ENCODE measurements at regions not wholly inside any gene's neighbourhood (a gene's known extent, or its start where the extent isn't known, plus 50 kb on each side); places are given as distances from the start of the nearest gene placed in this dataset.

DNA sequence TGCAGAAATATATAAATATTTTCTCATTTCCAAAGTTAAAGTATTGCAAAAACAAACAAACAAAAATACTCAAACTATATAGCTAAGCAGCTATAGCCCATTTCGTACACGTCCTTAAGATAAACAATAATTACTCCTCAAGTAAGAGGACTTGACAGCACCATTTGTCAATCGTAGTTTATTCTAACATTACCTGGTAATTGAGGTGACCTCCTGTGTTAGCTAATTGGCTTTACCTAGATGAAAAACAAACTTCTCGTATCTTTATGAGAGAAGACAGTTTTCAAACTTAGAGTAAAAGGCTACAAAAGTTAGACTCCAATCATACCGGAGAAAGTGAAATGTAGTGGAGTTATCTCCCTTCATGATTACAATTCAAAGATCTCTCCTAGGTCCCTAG is 1876.1 kb upstream of the PCDH20 start:
- TF ChIP-seq EZH2phosphoT487 (IDR thresholded peaks at IDR 0.05; ENCODE audit: borderline replicate concordance) (no peak), JUND (IDR thresholded peaks at IDR 0.05) (no peak), FOSL1 (IDR thresholded peaks at IDR 0.05; ENCODE audit: low read depth) (no peak), SIN3A (IDR thresholded peaks at IDR 0.05; ENCODE audit: low read depth) (no peak), ELF1 (IDR thresholded peaks at IDR 0.05; ENCODE audit: borderline replicate concordance, low read depth) (no peak), SP1 (IDR thresholded peaks at IDR 0.05; ENCODE audit: low read depth) (no peak)
- TF ChIP-seq, protein P1, sequence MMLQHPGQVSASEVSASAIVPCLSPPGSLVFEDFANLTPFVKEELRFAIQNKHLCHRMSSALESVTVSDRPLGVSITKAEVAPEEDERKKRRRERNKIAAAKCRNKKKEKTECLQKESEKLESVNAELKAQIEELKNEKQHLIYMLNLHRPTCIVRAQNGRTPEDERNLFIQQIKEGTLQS (IDR thresholded peaks at IDR 0.05) = no peak
- Histone ChIP-seq H3K4me3 (replicated peaks in 1 of 2; ENCODE audit: low read depth in 1 of 2, low read length in 2 of 2) (no peak overlapping the region), H3K36me3 (ENCODE audit: control insufficient read depth in 1 of 2, insufficient read depth in 2 of 2, low read length in 2 of 2) (no peaks in the 10 kb centered on the region), H3K4me2 (ENCODE audit: low read length) (no peak overlapping the region), H3K27ac (ENCODE audit: low read depth, low read length) (no peak overlapping the region), H2AFZ (ENCODE audit: low read depth, low read length, poor library complexity, severe bottlenecking) (no peak overlapping the region), H3K4me1 (ENCODE audit: control insufficient read depth in 1 of 2, insufficient read depth in 2 of 2, low read length in 2 of 2) (no peaks in the 10 kb centered on the region), H3K9me3 (ENCODE audit: control insufficient read depth in 1 of 2, insufficient read depth in 1 of 2, low read depth in 1 of 2, low read length in 2 of 2) (no peaks in the 10 kb centered on the region), H3K9me2 (ENCODE audit: insufficient read depth) (no peaks in the 10 kb centered on the region), H3K79me2 (ENCODE audit: insufficient read depth, low read length) (no peaks in the 10 kb centered on the region), H4K20me1 (ENCODE audit: insufficient read depth) (no peaks in the 10 kb centered on the region), H3K9ac (ENCODE audit: low read length) (no peak overlapping the region), H3K27me3 (ENCODE audit: insufficient read depth, low read length) (no peaks in the 10 kb centered on the region)
- ChIA-PET RAD21 (ENCODE audit: low non-redundant PET in 1 of 2, low total read pairs in 2 of 2, uncharacterized antibody in 2 of 2, unreplicated experiment in 2 of 2) (no interaction called here), POLR2A (no interaction called here), CTCF (no interaction called here)
- BruUV-seq (replicated peaks) = no TSS peak
- DNase-seq (ENCODE audit: low read depth, low spot score) (no peak), ATAC-seq (no peak)
- intact Hi-C loops (cut with micrococcal nuclease) = no loop called here

DNA sequence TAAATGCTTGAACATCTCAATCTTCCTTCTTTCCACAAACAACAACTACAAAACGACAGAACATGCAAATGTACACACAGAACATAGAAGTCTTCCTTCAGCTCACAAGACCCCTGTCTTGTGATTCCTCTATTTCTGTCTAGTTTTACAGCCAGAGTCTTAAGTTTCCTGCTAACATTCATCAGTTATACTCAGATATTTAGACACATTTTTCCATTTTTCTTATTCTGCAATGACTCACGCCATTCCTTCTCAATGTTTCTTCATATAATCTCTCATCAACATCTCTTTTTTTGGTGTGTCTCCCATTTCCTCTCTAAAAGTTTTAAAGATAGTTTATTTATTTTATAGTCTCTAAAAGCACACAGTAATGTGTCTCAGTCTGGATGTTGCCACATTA is 1872.9 kb upstream of the PCDH20 start:
- Histone ChIP-seq H3K4me2 (ENCODE audit: low read length) (no peak overlapping the region), H3K79me2 (ENCODE audit: insufficient read depth, low read length) (no peaks in the 10 kb centered on the region), H3K9me2 (ENCODE audit: insufficient read depth) (no peaks in the 10 kb centered on the region), H3K4me3 (replicated peaks in 1 of 2; ENCODE audit: low read depth in 1 of 2, low read length in 2 of 2) (no peak overlapping the region), H3K36me3 (ENCODE audit: control insufficient read depth in 1 of 2, insufficient read depth in 2 of 2, low read length in 2 of 2) (no peaks in the 10 kb centered on the region), H3K9ac (ENCODE audit: low read length) (no peak overlapping the region), H3K27ac (ENCODE audit: low read depth, low read length) (no peak overlapping the region), H2AFZ (ENCODE audit: low read depth, low read length, poor library complexity, severe bottlenecking) (no peak overlapping the region), H4K20me1 (ENCODE audit: insufficient read depth) (no peaks in the 10 kb centered on the region), H3K9me3 (ENCODE audit: control insufficient read depth in 1 of 2, insufficient read depth in 1 of 2, low read depth in 1 of 2, low read length in 2 of 2) (no peaks in the 10 kb centered on the region), H3K4me1 (ENCODE audit: control insufficient read depth in 1 of 2, insufficient read depth in 2 of 2, low read length in 2 of 2) (no peaks in the 10 kb centered on the region), H3K27me3 (ENCODE audit: insufficient read depth, low read length) (no peaks in the 10 kb centered on the region)
- DNase-seq (ENCODE audit: low read depth, low spot score) (no peak), ATAC-seq (no peak)
- RAD21 ChIA-PET (ENCODE audit: low non-redundant PET in 1 of 2, low total read pairs in 2 of 2, uncharacterized antibody in 2 of 2, unreplicated experiment in 2 of 2) = no interaction called here
- intact Hi-C loops (cut with micrococcal nuclease) = loop anchor here (10.0 kb wide), 1 partner anchor 64 kb away; no protein-coding TSS in a partner anchor
- TF ChIP-seq, protein P2, sequence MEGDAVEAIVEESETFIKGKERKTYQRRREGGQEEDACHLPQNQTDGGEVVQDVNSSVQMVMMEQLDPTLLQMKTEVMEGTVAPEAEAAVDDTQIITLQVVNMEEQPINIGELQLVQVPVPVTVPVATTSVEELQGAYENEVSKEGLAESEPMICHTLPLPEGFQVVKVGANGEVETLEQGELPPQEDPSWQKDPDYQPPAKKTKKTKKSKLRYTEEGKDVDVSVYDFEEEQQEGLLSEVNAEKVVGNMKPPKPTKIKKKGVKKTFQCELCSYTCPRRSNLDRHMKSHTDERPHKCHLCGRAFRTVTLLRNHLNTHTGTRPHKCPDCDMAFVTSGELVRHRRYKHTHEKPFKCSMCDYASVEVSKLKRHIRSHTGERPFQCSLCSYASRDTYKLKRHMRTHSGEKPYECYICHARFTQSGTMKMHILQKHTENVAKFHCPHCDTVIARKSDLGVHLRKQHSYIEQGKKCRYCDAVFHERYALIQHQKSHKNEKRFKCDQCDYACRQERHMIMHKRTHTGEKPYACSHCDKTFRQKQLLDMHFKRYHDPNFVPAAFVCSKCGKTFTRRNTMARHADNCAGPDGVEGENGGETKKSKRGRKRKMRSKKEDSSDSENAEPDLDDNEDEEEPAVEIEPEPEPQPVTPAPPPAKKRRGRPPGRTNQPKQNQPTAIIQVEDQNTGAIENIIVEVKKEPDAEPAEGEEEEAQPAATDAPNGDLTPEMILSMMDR (IDR thresholded peaks at IDR 0.05 in 2 of 3, conservative IDR thresholded peaks at IDR 0.05 in 1 of 3; ENCODE audit: borderline replicate concordance in 1 of 3, insufficient read depth in 1 of 3, low read depth in 2 of 3, low read length in 2 of 3) = no peak
- TF ChIP-seq CEBPB (IDR thresholded peaks at IDR 0.05; ENCODE audit: low read depth) (no peak), RAD21 (IDR thresholded peaks at IDR 0.05; ENCODE audit: low read depth) (no peak), EZH2phosphoT487 (IDR thresholded peaks at IDR 0.05; ENCODE audit: borderline replicate concordance) (no peak)
- POLR2A ChIA-PET = no interaction called here
- CTCF ChIA-PET = no interaction called here
- BruUV-seq (replicated peaks) = no TSS peak

Data from HCT116 (cell line).